Esophagus squamous epithelium (tissue), 5 donors: ENCODE measurements at regions not wholly inside any gene's neighbourhood (a gene's known extent, or its start where the extent isn't known, plus 50 kb on each side); places are given as distances from the start of the nearest gene placed in this dataset.

Experiments used
- DNase-seq: peaks from one replicate; lab custom pipeline; 2025; lab: John Stamatoyannopoulos, UW
- H3K27ac ChIP-seq, 4 donors: fragments of 200-600 bp; sonication (generic); one replicate each; pipeline ENCODE4 v1.5.1; 2016 to 2019; ENCODE audit warnings: mild to moderate bottlenecking in 1 of 4
- H3K27me3 ChIP-seq, 4 donors: fragments of 200-600 bp; sonication (generic); 1 replicate in 3 of 4; 2 replicates in 1 of 4; pipeline versions ENCODE4 v1.5.1 to v1.6.0; 2017 to 2021; ENCODE audit warnings: antibody characterized with exemption in 1 of 4
- H3K36me3 ChIP-seq, 3 donors: fragments of 200-600 bp; sonication (generic); one replicate each; pipeline ENCODE4 v1.5.1; 2016 to 2019
- H3K4me1 ChIP-seq, 3 donors: fragments of 200-600 bp; sonication (generic); one replicate each; pipeline ENCODE4 v1.5.1; 2017 to 2019
- H3K4me3 ChIP-seq, 4 donors: fragments of 200-600 bp; sonication (generic); 1 replicate in 3 of 4; 2 replicates in 1 of 4; pipeline ENCODE4 v1.5.1; 2016 to 2019; ENCODE audit warnings: mild to moderate bottlenecking in 2 of 4, moderate library complexity in 1 of 4
- H3K9me3 ChIP-seq, 3 donors: fragments of 200-600 bp; sonication (generic); one replicate each; pipeline ENCODE4 v1.5.1; 2016 to 2019
- CTCF ChIP-seq, 6 experiments: fragments of 450-650 bp in 4 of 6; fragments of 200-600 bp in 2 of 6; sonication (generic) in 2 of 6; IDR thresholded peaks; one replicate each; pipeline ENCODE4 v1.5.1; 2016 to 2019; ENCODE audit warnings: antibody characterized with exemption in 6 of 6, mild to moderate bottlenecking in 4 of 6, moderate library complexity in 4 of 6
- POLR2A ChIP-seq, 4 donors: fragments of 450-650 bp; IDR thresholded peaks; one replicate each; pipeline ENCODE4 v1.6.1; 2017; ENCODE audit warnings: antibody characterized with exemption in 4 of 4, mild to moderate bottlenecking in 4 of 4, moderate library complexity in 3 of 4
- WGBS, 2 donors: methylation state at CpG; one replicate each; pipeline ENCODE4 v1.1.5; 2018; 5-methylcytosine and 5-hydroxymethylcytosine counted together
- intact Hi-C: fragments of 100-400 bp; cut with DNase I; formaldehyde crosslinking; loops from one replicate; pipeline ENCODE4 v1.15.0; 2022
- donor health status: DM: yes; HTN: yes; CAD: no.

- Histone ChIP-seq H3K4me1 (peaks cover 0 to 9% (median 0%) of the 10 kb centered on the region in 3 donors), H3K9me3 (no peaks in the 10 kb centered on the region), H3K27me3 (peaks cover 0 to 66% (median 0%) of the 10 kb centered on the region in 4 donors), H3K36me3 (no peaks in the 10 kb centered on the region), H3K4me3 (no peak overlapping the region), H3K27ac (no peak overlapping the region)
- WGBS, 2 donors, result 52 to 68% methylated on average over 9 to 13 of the region's 14 CpGs
- TF ChIP-seq CTCF (IDR thresholded peaks at IDR 0.05) (no peak), POLR2A (IDR thresholded peaks at IDR 0.05) (no peak)
- DNase-seq, result no peak
- intact Hi-C loops, result no loop called here
Observed at GRCh38 chr11:69904161-69904973, 85.2 kb upstream of the FGF3 start.

- Histone ChIP-seq H3K27me3 (peaks cover 0 to 71% (median 0%) of the 10 kb centered on the region in 4 donors), H3K27ac (no peak overlapping the region), H3K4me3 (no peak overlapping the region), H3K4me1 (peaks cover 0 to 9% (median 0%) of the 10 kb centered on the region in 3 donors), H3K9me3 (no peaks in the 10 kb centered on the region), H3K36me3 (no peaks in the 10 kb centered on the region)
- no peak for TF ChIP-seq POLR2A (IDR thresholded peaks at IDR 0.05)
- TF ChIP-seq CTCF (IDR thresholded peaks at IDR 0.05), result no peak
- WGBS, 2 donors, result 72% methylated on average over 3 of the region's 6 CpGs; no CpG with 5 or more reads in 1 of the 2 donors
- intact Hi-C loops, result no loop called here
- no peak for DNase-seq
Observed at GRCh38 chr11:69904974-69905535, 85.8 kb upstream of the FGF3 start.

- intact Hi-C loops, result no loop called here
- Histone ChIP-seq H3K27me3 (peaks cover 0 to 75% (median 0%) of the 10 kb centered on the region in 4 donors), H3K36me3 (no peaks in the 10 kb centered on the region), H3K4me1 (peaks cover 0 to 5% (median 0%) of the 10 kb centered on the region in 3 donors), H3K27ac (no peak overlapping the region), H3K9me3 (no peaks in the 10 kb centered on the region), H3K4me3 (no peak overlapping the region)
- TF ChIP-seq CTCF (IDR thresholded peaks at IDR 0.05) (no peak), POLR2A (IDR thresholded peaks at IDR 0.05) (no peak)
- DNase-seq, result no peak
- 72 to 83% methylated on average over 9 of the region's 13 CpGs for WGBS, 2 donors
Observed at GRCh38 chr11:69905611-69906452, 86.6 kb upstream of the FGF3 start.

GRCh38 chr11:69906453-69906907 lies 87.3 kb upstream of the FGF3 start:
- no peaks in the 10 kb centered on the region for H3K4me1 ChIP-seq
- H3K9me3 ChIP-seq, result no peaks in the 10 kb centered on the region
- peaks cover 0 to 82% (median 0%) of the 10 kb centered on the region in 4 donors for H3K27me3 ChIP-seq
- DNase-seq, result no peak
- intact Hi-C loops, result no loop called here
- no peak overlapping the region for H3K4me3 ChIP-seq
- TF ChIP-seq CTCF (IDR thresholded peaks at IDR 0.05), result no peak
- TF ChIP-seq POLR2A (IDR thresholded peaks at IDR 0.05), result no peak
- WGBS, 2 donors, result 17 to 100% methylated on average over 1 of the region's 3 CpGs
- H3K36me3 ChIP-seq, result no peaks in the 10 kb centered on the region
- no peak overlapping the region for H3K27ac ChIP-seq
